CD4-positive, alpha-beta T cell treated with Interleukin-15 for 4 hours (primary cell): ENCODE measurements at regions not wholly inside any gene's neighbourhood (a gene's known extent, or its start where the extent isn't known, plus 50 kb on each side); places are given as distances from the start of the nearest gene placed in this dataset.

ENCODE experiments used
- DNase-seq: peaks from one replicate; pipeline ENCODE4 v3.0.0-alpha.2; 2020; ENCODE audit warnings: low spot score

- no peak for DNase-seq
These were observed 86.5 kb upstream of the SLC14A2 start for GRCh38 chr18:45528712-45529336.

DNA sequence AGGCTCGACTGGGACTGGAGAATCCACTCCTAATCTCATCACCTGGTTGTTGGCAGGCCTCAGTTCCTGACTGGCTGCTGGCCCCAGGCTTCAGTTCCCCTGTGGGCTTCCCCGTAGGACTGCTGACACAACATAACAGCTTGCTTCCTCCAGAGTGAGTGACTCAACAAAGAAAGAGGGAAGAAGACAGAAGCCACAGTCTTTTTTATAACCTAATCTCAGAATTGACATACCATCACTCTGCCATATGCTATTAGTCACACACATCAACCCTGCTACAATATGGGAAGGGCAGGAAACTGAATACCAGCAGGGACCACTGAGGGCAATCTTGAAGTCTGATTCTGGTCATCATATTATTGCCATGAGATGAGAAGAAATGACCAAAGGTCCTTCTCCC is 76.8 kb upstream of the SLC14A2 start:
- DNase-seq, result no peak

DNA sequence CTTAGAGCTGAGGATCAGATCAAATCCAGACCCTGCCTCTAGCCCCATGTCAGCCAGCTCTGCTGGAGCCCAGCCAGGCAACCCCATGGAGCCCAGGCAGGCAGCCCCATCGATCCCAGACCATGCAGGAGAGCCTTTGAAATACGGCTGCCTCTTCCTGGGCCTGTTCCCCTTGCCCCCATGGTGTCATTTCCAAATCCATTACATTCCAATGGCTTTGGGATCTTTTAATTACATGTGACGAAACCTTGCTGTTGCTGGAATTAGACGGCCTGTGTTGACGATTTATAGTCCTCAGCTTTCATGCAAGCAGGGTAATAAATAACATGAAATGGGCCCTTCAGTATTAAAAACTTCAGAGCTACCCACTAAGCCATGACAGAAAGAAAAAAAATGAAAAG is 75.8 kb upstream of the SLC14A2 start:
- DNase-seq, result no peak

GRCh38 chr18:45540125-45540524 is 75.2 kb upstream of the SLC14A2 start:
- no peak for DNase-seq

GRCh38 chr18:45541421-45541820 is 73.9 kb upstream of the SLC14A2 start:
- DNase-seq, result no peak

DNA sequence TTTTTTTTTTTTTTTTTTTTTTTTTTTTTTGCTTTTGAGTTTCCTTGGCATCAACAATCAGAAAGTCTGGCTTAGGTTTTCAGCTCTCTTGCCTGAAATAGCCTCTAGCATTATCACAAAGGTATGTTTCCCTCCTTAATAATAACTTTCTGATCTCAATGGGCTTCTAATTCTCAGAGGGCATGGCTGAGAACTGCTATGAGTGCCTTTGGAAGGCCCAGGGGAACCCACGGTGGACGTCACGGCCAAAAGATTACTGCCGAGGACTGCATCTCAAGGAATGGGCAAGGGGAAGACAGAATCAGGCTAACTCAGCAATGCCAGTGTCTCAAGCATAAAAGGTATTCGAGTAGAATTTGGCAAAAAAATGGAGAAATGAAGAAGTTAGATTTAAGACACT is 73.2 kb upstream of the SLC14A2 start:
- DNase-seq, result no peak

- no peak for DNase-seq
These were observed 67.4 kb upstream of the SLC14A2 start for GRCh38 chr18:45547910-45548309.

- no peak for DNase-seq
These were observed 66.7 kb upstream of the SLC14A2 start for GRCh38 chr18:45548614-45549013.

DNA sequence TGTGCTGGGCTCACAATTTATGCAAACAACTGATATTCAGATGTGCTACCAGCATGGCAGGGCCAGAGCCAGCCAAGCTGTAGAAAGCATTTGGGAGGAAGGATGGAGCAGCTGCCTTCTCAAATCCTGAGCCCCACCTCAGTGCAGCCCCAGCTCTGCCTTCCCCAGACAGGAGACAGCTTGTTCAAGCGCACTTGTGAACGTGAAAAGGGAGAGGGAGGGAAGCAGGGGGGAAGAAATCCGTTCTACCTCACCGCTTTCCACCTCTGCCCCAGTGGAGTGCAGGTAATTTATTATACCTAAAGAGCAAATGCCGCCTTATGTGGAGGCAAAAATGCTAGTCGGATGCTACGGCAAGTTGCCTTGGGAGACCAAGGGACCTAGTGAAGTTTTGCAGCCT is 66.0 kb upstream of the SLC14A2 start:
- DNase-seq, result no peak

GRCh38 chr18:45551142-45551815 is 64.0 kb upstream of the SLC14A2 start:
- DNase-seq, result no peak

GRCh38 chr18:45553723-45554388 is 61.4 kb upstream of the SLC14A2 start:
- DNase-seq, result no peak

DNA sequence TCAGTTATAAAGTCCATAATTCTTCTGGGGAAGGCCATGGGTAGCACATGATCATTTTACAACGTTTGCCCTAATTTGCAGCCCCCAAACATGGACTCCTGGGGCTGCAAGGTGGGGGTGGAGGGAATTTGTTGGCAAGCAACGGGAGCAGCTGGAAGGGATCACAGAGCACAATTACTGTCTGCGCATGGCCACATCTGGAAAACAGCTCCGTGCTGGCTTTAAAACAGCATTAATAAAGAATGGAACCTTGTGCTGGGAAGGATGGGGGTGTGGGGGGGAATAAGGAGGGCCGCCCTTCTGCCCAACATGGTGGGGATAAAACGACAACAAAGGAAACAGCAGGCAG is 60.9 kb upstream of the SLC14A2 start:
- no peak for DNase-seq

DNA sequence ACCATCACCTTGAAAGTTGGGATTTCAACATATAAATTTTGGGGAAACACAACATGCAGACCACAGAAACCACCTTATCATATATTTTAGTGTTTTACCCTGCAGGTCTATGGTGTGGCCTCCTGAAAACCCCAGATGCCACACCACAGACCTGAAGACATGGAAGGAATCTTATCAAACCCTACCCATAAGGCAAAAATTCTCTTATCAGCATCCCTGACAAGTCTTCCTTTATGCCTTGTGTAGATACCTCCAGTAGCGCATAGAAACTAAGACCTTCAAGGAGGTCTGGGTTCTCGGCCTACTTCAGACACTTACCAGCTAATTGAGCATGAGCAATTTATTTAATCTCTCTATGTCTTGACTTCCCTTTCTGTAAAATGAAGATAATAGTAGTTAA is 59.1 kb upstream of the SLC14A2 start:
- DNase-seq, result no peak

- no peak for DNase-seq
These were observed 58.0 kb upstream of the SLC14A2 start for GRCh38 chr18:45557287-45557686.

DNA sequence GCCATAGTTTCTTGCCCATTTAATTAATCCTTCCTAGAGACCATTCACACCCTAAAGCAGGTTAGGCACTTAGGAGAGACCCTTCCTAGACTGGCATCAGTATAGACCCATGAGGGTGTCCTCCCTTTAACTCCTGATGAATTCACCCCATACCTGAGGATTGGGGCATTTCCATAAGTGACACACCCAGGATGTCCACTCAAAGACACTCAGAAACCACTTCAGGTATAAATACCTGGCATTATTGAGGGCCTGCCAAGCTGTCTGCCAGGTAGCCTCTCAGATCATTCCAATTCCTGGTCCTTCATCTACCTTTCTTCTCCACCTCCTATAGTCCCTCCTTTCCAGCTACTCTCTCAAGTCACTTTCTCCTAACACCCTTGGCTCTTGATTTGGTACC is 57.5 kb upstream of the SLC14A2 start:
- DNase-seq, result no peak

- no peak for DNase-seq
These were observed 56.0 kb upstream of the SLC14A2 start for GRCh38 chr18:45559258-45559657.

GRCh38 chr18:45560870-45561269 is 54.4 kb upstream of the SLC14A2 start:
- DNase-seq, result no peak

DNA sequence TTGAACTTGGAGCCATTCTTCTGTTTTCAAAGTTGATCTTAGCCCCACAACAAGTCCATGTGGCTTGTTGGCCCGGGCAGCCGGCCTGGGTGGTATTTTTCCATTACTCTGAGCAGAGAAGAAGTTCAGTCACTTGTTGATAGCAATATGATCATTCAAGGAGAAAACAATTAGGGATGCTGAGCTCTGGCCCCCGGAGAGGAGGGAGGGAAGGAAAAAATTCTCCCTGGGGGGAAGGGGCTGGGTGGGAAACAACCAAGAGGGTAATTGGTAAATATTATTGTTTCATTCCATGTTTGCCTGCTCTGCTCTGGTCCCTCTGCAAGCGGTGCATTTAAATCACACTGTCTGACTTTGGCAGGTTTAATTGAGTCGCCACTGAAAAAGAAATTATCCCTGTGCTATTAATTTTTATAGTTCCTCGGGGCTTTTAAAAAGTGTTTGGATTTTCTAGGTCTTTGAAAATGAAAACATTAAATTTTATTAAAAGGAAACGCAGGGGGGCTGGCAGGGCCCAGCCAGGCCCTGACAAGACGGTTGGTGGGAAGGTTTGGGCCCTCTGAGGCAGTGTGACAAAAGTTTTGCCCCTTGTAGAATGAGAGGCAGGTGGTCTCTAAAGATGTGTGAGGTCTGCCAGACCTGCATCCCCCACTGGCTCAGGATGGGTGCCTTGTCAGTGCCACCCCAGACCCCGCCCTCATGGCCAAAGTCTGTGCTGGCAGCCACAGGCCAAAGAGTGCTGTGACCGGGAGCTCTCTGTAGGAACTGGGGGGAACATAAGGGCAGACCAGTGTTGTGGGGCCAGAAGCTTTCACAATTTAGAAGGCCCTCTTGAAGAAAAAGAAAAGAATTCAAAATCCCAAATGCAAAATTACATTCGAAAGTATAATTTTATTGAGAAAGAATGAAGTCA is 52.5 kb upstream of the SLC14A2 start:
- DNase-seq, result no peak

- DNase-seq, result no peak
These were observed 49.9 kb upstream of the SLC14A2 start for GRCh38 chr18:45565280-45565970.
